ENCODE measurements at regions not wholly inside any gene's neighbourhood (a gene's known extent, or its start where the extent isn't known, plus 50 kb on each side); places are given as distances from the start of the nearest gene placed in this dataset.

DNA sequence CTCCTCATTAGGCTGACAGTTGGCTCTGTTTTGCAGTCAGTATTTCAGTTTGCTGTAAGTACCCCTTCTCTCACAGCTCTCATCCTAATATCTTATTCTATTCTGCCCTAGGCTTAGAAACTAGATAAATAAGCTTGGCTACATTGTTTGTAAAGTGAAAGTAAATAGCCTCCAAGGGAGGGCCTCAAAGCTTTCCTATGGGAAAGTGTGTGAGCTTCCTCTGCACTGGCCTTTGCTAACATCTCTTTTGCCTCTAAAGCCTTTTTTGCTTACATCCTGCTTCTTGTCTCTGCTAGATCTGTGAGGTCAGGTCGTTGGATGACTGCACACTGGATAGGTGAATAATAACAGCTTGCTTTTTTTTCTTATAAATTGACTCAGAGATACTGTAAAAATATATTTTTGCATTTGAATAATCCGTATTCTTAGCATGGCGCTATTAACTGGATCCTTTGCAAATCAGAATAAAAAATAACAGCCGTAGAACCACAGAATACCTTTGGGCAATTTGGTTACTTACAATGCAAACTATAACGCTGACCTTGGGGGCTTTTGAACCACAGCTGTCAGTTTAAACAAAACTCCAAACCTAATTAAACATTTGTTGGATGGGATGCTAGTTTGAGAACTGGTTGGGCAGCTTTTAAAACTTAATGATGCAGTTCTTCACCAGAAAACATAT, 55.1 kb downstream of the TTC6 start:
- TF ChIP-seq, protein P1, sequence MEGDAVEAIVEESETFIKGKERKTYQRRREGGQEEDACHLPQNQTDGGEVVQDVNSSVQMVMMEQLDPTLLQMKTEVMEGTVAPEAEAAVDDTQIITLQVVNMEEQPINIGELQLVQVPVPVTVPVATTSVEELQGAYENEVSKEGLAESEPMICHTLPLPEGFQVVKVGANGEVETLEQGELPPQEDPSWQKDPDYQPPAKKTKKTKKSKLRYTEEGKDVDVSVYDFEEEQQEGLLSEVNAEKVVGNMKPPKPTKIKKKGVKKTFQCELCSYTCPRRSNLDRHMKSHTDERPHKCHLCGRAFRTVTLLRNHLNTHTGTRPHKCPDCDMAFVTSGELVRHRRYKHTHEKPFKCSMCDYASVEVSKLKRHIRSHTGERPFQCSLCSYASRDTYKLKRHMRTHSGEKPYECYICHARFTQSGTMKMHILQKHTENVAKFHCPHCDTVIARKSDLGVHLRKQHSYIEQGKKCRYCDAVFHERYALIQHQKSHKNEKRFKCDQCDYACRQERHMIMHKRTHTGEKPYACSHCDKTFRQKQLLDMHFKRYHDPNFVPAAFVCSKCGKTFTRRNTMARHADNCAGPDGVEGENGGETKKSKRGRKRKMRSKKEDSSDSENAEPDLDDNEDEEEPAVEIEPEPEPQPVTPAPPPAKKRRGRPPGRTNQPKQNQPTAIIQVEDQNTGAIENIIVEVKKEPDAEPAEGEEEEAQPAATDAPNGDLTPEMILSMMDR (IDR thresholded peaks at IDR 0.05; ENCODE audit: extremely low read depth, missing control alignments), result no peak
- DNase-seq (ENCODE audit: low spot score), result no peak

DNA sequence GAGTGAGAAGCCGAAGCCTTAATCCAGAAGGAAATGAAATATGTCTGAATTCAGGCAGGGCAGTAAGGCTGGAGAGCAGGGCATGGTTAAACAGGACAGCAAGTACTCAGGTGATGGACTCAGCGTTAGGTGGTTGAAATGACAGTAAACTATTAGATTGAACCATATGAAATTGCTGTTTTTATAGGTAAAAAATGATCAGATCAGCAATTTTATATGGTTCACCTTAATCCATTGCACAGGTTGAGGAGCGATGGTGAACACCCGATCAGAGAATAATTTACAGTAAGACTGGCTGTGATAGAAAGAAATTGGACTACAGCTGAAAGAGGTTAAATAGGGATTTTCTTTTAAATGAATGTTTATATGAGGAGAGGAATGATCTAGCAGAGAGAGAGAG, 56.6 kb downstream of the TTC6 start:
- no peak for DNase-seq (ENCODE audit: low spot score)
- TF ChIP-seq, protein P1 (IDR thresholded peaks at IDR 0.05; ENCODE audit: extremely low read depth, missing control alignments), result no peak

DNA sequence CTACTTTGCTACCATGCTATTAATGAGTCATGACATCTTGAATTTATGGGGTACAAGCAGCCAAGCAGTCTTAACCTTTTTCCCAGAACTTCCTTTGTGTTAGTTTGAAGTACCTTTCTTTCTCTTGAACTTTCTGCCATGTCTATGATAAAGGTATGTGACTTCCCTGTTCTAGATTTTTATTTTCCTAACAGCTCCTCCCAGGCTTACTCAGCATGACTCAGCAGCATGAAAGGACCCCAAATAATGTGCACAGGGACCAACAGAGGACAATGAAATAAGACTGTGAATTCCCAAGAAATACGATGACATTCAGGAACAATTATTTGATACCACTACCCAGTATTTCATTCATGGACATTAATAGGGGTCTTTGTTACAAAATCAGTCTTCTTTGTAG, 60.0 kb downstream of the TTC6 start:
- DNase-seq (ENCODE audit: low spot score), result no peak
- TF ChIP-seq, protein P1 (IDR thresholded peaks at IDR 0.05; ENCODE audit: extremely low read depth, missing control alignments), result no peak

DNA sequence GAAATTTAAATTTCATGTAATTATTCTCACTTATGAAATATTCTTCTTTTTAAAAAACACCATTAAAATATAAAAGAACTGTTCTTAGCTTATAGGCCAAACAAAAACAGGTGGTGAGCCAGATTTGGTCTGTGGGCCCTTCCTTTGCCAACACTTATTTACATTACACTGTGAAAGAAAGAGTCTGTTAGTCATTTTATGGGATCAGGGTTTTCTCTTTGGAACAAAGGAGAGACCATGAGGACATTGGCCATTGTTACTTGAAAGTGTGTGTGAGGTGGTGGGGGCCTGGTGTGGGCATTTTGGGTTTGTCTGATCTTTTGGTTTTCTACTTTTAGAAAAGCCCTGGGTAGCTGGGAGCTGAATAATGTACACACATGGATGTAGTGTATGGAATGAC, 62.7 kb downstream of the TTC6 start:
- DNase-seq (ENCODE audit: low spot score), result no peak
- TF ChIP-seq, protein P1 (IDR thresholded peaks at IDR 0.05; ENCODE audit: extremely low read depth, missing control alignments), result no peak

DNA sequence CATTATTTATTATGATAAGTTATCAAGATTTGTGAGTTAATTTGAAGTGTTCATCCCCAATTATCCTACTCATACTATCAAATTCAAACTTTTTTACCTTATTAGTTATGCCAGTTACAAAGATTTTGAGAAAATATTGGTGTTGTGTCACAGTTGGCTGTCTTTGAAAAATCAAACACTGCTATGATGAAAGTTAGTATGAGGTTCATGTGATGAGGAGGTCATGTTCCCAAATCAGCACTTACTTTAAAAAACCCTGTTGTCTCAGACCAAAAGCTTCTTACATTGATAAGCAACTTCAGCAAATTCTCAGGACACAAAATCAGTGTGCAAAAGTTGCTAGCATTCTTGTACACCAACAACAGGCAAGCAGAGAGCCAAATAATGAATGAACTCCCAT, 68.1 kb downstream of the TTC6 start:
- no peak for DNase-seq (ENCODE audit: low spot score)
- TF ChIP-seq, protein P1 (IDR thresholded peaks at IDR 0.05; ENCODE audit: extremely low read depth, missing control alignments), result no peak

DNA sequence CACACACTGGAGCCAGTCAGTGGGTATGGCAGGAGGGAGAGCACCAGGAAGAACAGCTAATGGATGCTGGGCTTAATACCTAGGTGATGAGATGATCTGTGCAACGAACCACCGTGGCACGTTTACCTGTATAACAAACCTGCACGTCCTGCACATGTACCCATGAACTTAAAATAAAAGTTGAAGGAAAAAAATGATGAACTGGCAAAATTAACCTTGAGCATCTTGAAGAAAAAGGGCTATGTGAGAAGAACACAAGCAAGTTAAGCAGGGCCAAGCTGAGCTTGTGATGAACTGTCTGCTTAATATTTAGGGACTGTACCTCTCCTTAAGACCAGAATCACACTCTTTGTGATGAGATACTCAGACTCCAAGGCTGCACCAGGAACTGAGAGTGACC, 70.0 kb downstream of the TTC6 start:
- no peak for DNase-seq (ENCODE audit: low spot score)
- TF ChIP-seq, protein P1 (IDR thresholded peaks at IDR 0.05; ENCODE audit: extremely low read depth, missing control alignments), result no peak

DNA sequence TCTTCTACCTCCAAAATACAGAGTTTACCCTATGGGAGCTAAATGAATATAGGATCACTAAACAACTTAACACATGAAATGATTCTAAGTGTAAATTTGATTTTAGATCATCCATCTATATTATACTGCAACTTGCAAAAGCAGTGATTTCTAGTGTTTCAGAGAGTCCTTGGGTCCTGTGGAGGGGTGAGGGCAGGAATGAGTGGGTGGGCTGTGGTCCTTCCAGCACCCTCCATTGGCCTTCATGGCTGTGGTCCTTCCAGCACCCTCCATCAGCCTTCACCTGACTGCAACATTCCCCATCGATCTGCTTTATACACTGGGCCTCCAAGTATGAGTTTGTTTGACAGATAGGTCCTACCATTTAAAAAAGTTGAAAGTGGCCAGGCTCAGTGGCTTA, 70.5 kb downstream of the TTC6 start:
- DNase-seq (ENCODE audit: low spot score), result no peak
- TF ChIP-seq, protein P1 (IDR thresholded peaks at IDR 0.05; ENCODE audit: extremely low read depth, missing control alignments), result no peak

Measured in GM20000 (cell line).